NCI-H345 (cell line): ENCODE measurements at regions not wholly inside any gene's neighbourhood (a gene's known extent, or its start where the extent isn't known, plus 50 kb on each side); places are given as distances from the start of the nearest gene placed in this dataset.

Experiments
- DNase-seq: peaks from one replicate; lab custom pipeline; 2025; lab: John Stamatoyannopoulos, UW

GRCh38 chr5:109917154-109917546, 227.4 kb downstream of the MAN2A1 start:
- no peak for DNase-seq

GRCh38 chr5:109917966-109918365, 228.2 kb downstream of the MAN2A1 start:
- DNase-seq: no peak

- no peak for DNase-seq
Measured at GRCh38 chr5:109920736-109921135, 231.0 kb downstream of the MAN2A1 start.

- DNase-seq: peak; percentile 30
Measured at GRCh38 chr5:109921735-109922380, 232.1 kb downstream of the MAN2A1 start.

- DNase-seq: no peak
Measured at GRCh38 chr5:109922381-109922995, 232.8 kb downstream of the MAN2A1 start.

GRCh38 chr5:109923205-109923604, 233.5 kb downstream of the MAN2A1 start:
- DNase-seq: no peak

GRCh38 chr5:109924237-109925107, 234.7 kb downstream of the MAN2A1 start:
- no peak for DNase-seq

- DNase-seq: no peak
Measured at GRCh38 chr5:109927639-109928038, 237.9 kb downstream of the MAN2A1 start.

GRCh38 chr5:109928046-109928445, 238.3 kb downstream of the MAN2A1 start:
- DNase-seq: no peak

GRCh38 chr5:109928811-109929210, 239.1 kb downstream of the MAN2A1 start:
- no peak for DNase-seq

- DNase-seq: no peak
Measured at GRCh38 chr5:109929376-109929775, 239.6 kb downstream of the MAN2A1 start.

- DNase-seq: no peak
Measured at GRCh38 chr5:109929911-109930310, 240.2 kb downstream of the MAN2A1 start.

GRCh38 chr5:109931049-109931780, 241.5 kb downstream of the MAN2A1 start:
- DNase-seq: no peak

GRCh38 chr5:109935833-109936490, 246.2 kb downstream of the MAN2A1 start:
- no peak for DNase-seq

- no peak for DNase-seq
Measured at GRCh38 chr5:109936996-109937395, 247.3 kb downstream of the MAN2A1 start.

- DNase-seq: no peak
Measured at GRCh38 chr5:109937951-109938350, 248.2 kb downstream of the MAN2A1 start.

- DNase-seq: no peak
Measured at GRCh38 chr5:109938453-109938852, 248.7 kb downstream of the MAN2A1 start.

- DNase-seq: no peak
Measured at GRCh38 chr5:109939116-109939682, 249.5 kb downstream of the MAN2A1 start.

- DNase-seq: no peak
Measured at GRCh38 chr5:109942646-109943045, 252.9 kb downstream of the MAN2A1 start.

- DNase-seq: no peak
Measured at GRCh38 chr5:109943701-109944235, 254.0 kb downstream of the MAN2A1 start.

- no peak for DNase-seq
Measured at GRCh38 chr5:109944461-109944860, 254.7 kb downstream of the MAN2A1 start.
